ENCODE measurements at regions not wholly inside any gene's neighbourhood (a gene's known extent, or its start where the extent isn't known, plus 50 kb on each side); places are given as distances from the start of the nearest gene placed in this dataset.

GRCh38 chr4:103374758-103375157, 176.6 kb upstream of the CENPE start:
- H3K36me3 ChIP-seq (ENCODE audit: control insufficient read depth, low read length) = no peaks in the 10 kb centered on the region
- no peaks in the 10 kb centered on the region for H3F3A ChIP-seq (ENCODE audit: control insufficient read depth, insufficient read depth)
- no peaks in the 10 kb centered on the region for H3K9me3 ChIP-seq (ENCODE audit: control insufficient read depth, insufficient read depth, low read length)
- no peak overlapping the region for H3K4me2 ChIP-seq (ENCODE audit: low read length)
- no peaks in the 10 kb centered on the region for H3K79me2 ChIP-seq (ENCODE audit: control insufficient read depth, low read length)
- H3K27ac ChIP-seq (ENCODE audit: low read depth, low read length) = no peak overlapping the region
- H3K4me1 ChIP-seq (ENCODE audit: control insufficient read depth, low read length) = no peaks in the 10 kb centered on the region
- no peaks in the 10 kb centered on the region for H3K27me3 ChIP-seq (ENCODE audit: control insufficient read depth, low read length)
- H3K9me2 ChIP-seq (replicated peaks; ENCODE audit: control insufficient read depth, low read length) = no peaks in the 10 kb centered on the region
- no peak overlapping the region for H3K4me3 ChIP-seq (ENCODE audit: low read length)
- no peak for TF ChIP-seq CTCF (IDR thresholded peaks at IDR 0.05; ENCODE audit: low read depth, low read length, poor library complexity, severe bottlenecking)
- no peaks in the 10 kb centered on the region for H4K20me1 ChIP-seq (ENCODE audit: control insufficient read depth, insufficient read depth, low read depth, low read length)

- Histone ChIP-seq H3K27me3 (ENCODE audit: control insufficient read depth, low read length) (no peaks in the 10 kb centered on the region), H3K4me3 (ENCODE audit: low read length) (no peak overlapping the region), H3K4me1 (ENCODE audit: control insufficient read depth, low read length) (no peaks in the 10 kb centered on the region), H3K4me2 (ENCODE audit: low read length) (no peak overlapping the region), H3K9me2 (replicated peaks; ENCODE audit: control insufficient read depth, low read length) (no peaks in the 10 kb centered on the region), H3K27ac (ENCODE audit: low read depth, low read length) (no peak overlapping the region), H3K79me2 (ENCODE audit: control insufficient read depth, low read length) (no peaks in the 10 kb centered on the region), H3K36me3 (ENCODE audit: control insufficient read depth, low read length) (no peaks in the 10 kb centered on the region), H4K20me1 (ENCODE audit: control insufficient read depth, insufficient read depth, low read depth, low read length) (no peaks in the 10 kb centered on the region), H3F3A (ENCODE audit: control insufficient read depth, insufficient read depth) (no peaks in the 10 kb centered on the region), H3K9me3 (ENCODE audit: control insufficient read depth, insufficient read depth, low read length) (no peaks in the 10 kb centered on the region)
- TF ChIP-seq CTCF (IDR thresholded peaks at IDR 0.05; ENCODE audit: low read depth, low read length, poor library complexity, severe bottlenecking) (no peak), EZH2phosphoT487 (IDR thresholded peaks at IDR 0.05; ENCODE audit: borderline replicate concordance, low read length) (no peak)
Observed at GRCh38 chr4:103374306-103374705, 176.2 kb upstream of the CENPE start.

GRCh38 chr4:103372002-103372558, 173.9 kb upstream of the CENPE start:
- no peaks in the 10 kb centered on the region for H3K4me1 ChIP-seq (ENCODE audit: control insufficient read depth, low read length)
- no peaks in the 10 kb centered on the region for H3F3A ChIP-seq (ENCODE audit: control insufficient read depth, insufficient read depth)
- H3K36me3 ChIP-seq (ENCODE audit: control insufficient read depth, low read length) = no peaks in the 10 kb centered on the region

More at GRCh38 chr4:103372002-103372558, 173.9 kb upstream of the CENPE start:
- H3K4me3 ChIP-seq (ENCODE audit: low read length) = no peak overlapping the region
- H4K20me1 ChIP-seq (ENCODE audit: control insufficient read depth, insufficient read depth, low read depth, low read length) = no peaks in the 10 kb centered on the region
- H3K9me2 ChIP-seq (replicated peaks; ENCODE audit: control insufficient read depth, low read length) = no peaks in the 10 kb centered on the region
- no peak for TF ChIP-seq EZH2phosphoT487 (IDR thresholded peaks at IDR 0.05; ENCODE audit: borderline replicate concordance, low read length)
- no peak for TF ChIP-seq CTCF (IDR thresholded peaks at IDR 0.05; ENCODE audit: low read depth, low read length, poor library complexity, severe bottlenecking)
- H3K27me3 ChIP-seq (ENCODE audit: control insufficient read depth, low read length) = no peaks in the 10 kb centered on the region
- no peak overlapping the region for H3K27ac ChIP-seq (ENCODE audit: low read depth, low read length)
- H3K9me3 ChIP-seq (ENCODE audit: control insufficient read depth, insufficient read depth, low read length) = no peaks in the 10 kb centered on the region
- H3K4me2 ChIP-seq (ENCODE audit: low read length) = no peak overlapping the region
- no peaks in the 10 kb centered on the region for H3K79me2 ChIP-seq (ENCODE audit: control insufficient read depth, low read length)

All from DOHH2 (cell line).